GM12873 (cell line): ENCODE measurements at regions not wholly inside any gene's neighbourhood (a gene's known extent, or its start where the extent isn't known, plus 50 kb on each side); places are given as distances from the start of the nearest gene placed in this dataset.
A peak's percentile ranks its signal among the peaks of the same experiment; 100 is the strongest.

Experiments
- CTCF ChIP-seq: IDR thresholded peaks from 2 replicates; pipeline ENCODE4 v1.5.1; 2012; ENCODE audit warnings: low read depth, mild to moderate bottlenecking, moderate library complexity, low read length, control low read depth; ENCODE audit not compliant: insufficient read depth; ENCODE audit errors: missing control alignments

- no peak for TF ChIP-seq CTCF
Measured at GRCh38 chr4:183838987-183839712, 66.0 kb upstream of the STOX2 start.

GRCh38 chr4:183840311-183840710 lies 64.8 kb upstream of the STOX2 start:
- TF ChIP-seq CTCF = peak; percentile 85

- no peak for TF ChIP-seq CTCF
Measured at GRCh38 chr4:183841001-183841400, 64.1 kb upstream of the STOX2 start.

GRCh38 chr4:183842129-183842528 lies 63.0 kb upstream of the STOX2 start:
- TF ChIP-seq CTCF = no peak

GRCh38 chr4:183843248-183843671 lies 61.8 kb upstream of the STOX2 start:
- TF ChIP-seq CTCF = no peak

- TF ChIP-seq CTCF = no peak
Measured at GRCh38 chr4:183846951-183847350, 58.2 kb upstream of the STOX2 start.

GRCh38 chr4:183848805-183849204 lies 56.3 kb upstream of the STOX2 start:
- TF ChIP-seq CTCF = no peak
